Endothelial cell of umbilical vein (primary cell): ENCODE measurements at regions not wholly inside any gene's neighbourhood (a gene's known extent, or its start where the extent isn't known, plus 50 kb on each side); places are given as distances from the start of the nearest gene placed in this dataset.

Experiments
- BruUV-seq: library from RNA; stranded (reverse); fragments of 400-500 nt; replicated peaks from 2 replicates; lab custom pipeline; 2021; lab: Mats Ljungman, UMichigan
- CTCF ChIA-PET: fragments of 300-600, 350-600 bp; sonication (Branson Sonifier 250); formaldehyde crosslinking; loops from one replicate; lab custom pipeline; 2021; ENCODE audit warnings: antibody characterized with exemption, inconsistent platforms; lab: Charles Lee
- POLR2A ChIA-PET: fragments of 300-600, 350-600 bp; sonication (Branson Sonifier 250); formaldehyde crosslinking; loops from one replicate; lab custom pipeline; 2021; ENCODE audit warnings: antibody characterized with exemption, inconsistent platforms; lab: Charles Lee
- DNase-seq: peaks from one replicate; pipeline ENCODE4 v3.0.0-alpha.2; 2011; ENCODE audit warnings: low read depth, low spot score
- FAIRE-seq: peaks from 2 replicates; lab custom pipeline; 2011; peaks lifted over from hg19 to GRCh38; lab: Jason Lieb, UNC
- H2AFZ ChIP-seq: 2 replicates; pipeline ENCODE4 v1.6.0; 2012; ENCODE audit warnings: low read depth, low read length, control low read depth, inconsistent platforms
- H3K27ac ChIP-seq: 2 replicates; pipeline ENCODE4 v1.5.1; 2011; ENCODE audit warnings: low read depth, mild to moderate bottlenecking, control low read depth, low read length, moderate library complexity; ENCODE audit not compliant: insufficient read depth
- H3K27me3 ChIP-seq, 2 experiments: 2 replicates each; pipeline versions ENCODE4 v1.6.0 to v1.6.1; 2011; ENCODE audit warnings: low read length in 2 of 2, mixed read lengths in 1 of 2; ENCODE audit not compliant: control insufficient read depth in 2 of 2, insufficient read depth in 2 of 2
- H3K36me3 ChIP-seq, 2 experiments: 2 replicates in 1 of 2; 3 replicates in 1 of 2; pipeline ENCODE4 v1.5.1; 2011; ENCODE audit warnings: low read length in 2 of 2, mild to moderate bottlenecking in 1 of 2, moderate library complexity in 1 of 2; ENCODE audit not compliant: control insufficient read depth in 2 of 2, insufficient read depth in 2 of 2; ENCODE audit errors: extremely low read depth in 1 of 2
- H3K4me1 ChIP-seq: 3 replicates; pipeline ENCODE4 v1.5.1; 2011; ENCODE audit warnings: mild to moderate bottlenecking, low read length; ENCODE audit not compliant: control insufficient read depth, insufficient read depth; ENCODE audit errors: extremely low read depth
- H3K4me2 ChIP-seq: 2 replicates; pipeline ENCODE4 v1.6.1; 2011; ENCODE audit warnings: low read length, control low read depth, mixed read lengths; ENCODE audit not compliant: insufficient read depth
- H3K4me3 ChIP-seq, 3 experiments: fragments of 200-600 bp in 1 of 3; sonication (generic), shearing (Covaris generic) in 1 of 3; replicated peaks in 1 of 3; 2 replicates each; pipeline ENCODE4 v1.5.1; 2011 to 2016; ENCODE audit warnings: control low read depth in 3 of 3, low read length in 3 of 3, mild to moderate bottlenecking in 2 of 3, inconsistent platforms in 1 of 3, low read depth in 1 of 3, moderate library complexity in 1 of 3; ENCODE audit not compliant: insufficient read depth in 1 of 3
- H3K79me2 ChIP-seq: 2 replicates; pipeline ENCODE4 v1.6.0; 2012; ENCODE audit warnings: low read length, inconsistent platforms; ENCODE audit not compliant: control insufficient read depth, insufficient read depth
- H3K9ac ChIP-seq: replicated peaks from 2 replicates; pipeline ENCODE3; 2011; ENCODE audit warnings: low read length, control low read depth; ENCODE audit not compliant: insufficient read depth; ENCODE audit errors: extremely low read depth
- H3K9me1 ChIP-seq: replicated peaks from 3 replicates; pipeline ENCODE4 v1.6.0; 2011; ENCODE audit warnings: mild to moderate bottlenecking, low read length; ENCODE audit not compliant: control insufficient read depth, insufficient read depth; ENCODE audit errors: extremely low read depth
- H3K9me3 ChIP-seq: replicated peaks from 2 replicates; pipeline ENCODE4 v1.5.1; 2012; ENCODE audit warnings: low read length, inconsistent platforms; ENCODE audit not compliant: control insufficient read depth, insufficient read depth
- H4K20me1 ChIP-seq: replicated peaks from 2 replicates; pipeline ENCODE3; 2011; ENCODE audit warnings: mild to moderate bottlenecking, low read length; ENCODE audit not compliant: control insufficient read depth, insufficient read depth; ENCODE audit errors: extremely low read depth
- EZH2 ChIP-seq: IDR thresholded peaks from 2 replicates; pipeline ENCODE4 v1.6.1; 2012; ENCODE audit warnings: borderline replicate concordance, low read depth, mild to moderate bottlenecking, moderate library complexity, low read length, inconsistent platforms; ENCODE audit not compliant: severe bottlenecking
- FOS ChIP-seq: IDR thresholded peaks from 2 replicates; pipeline ENCODE4 v1.6.1; 2011; ENCODE audit warnings: mild to moderate bottlenecking, low read length, moderate library complexity, borderline replicate concordance; ENCODE audit not compliant: insufficient read depth
- GATA2 ChIP-seq: IDR thresholded peaks from 2 replicates; pipeline ENCODE4 v1.7.0; 2011; ENCODE audit warnings: low read depth, mild to moderate bottlenecking, moderate library complexity, mixed read lengths, low read length; ENCODE audit not compliant: insufficient read length, insufficient read depth
- JUN ChIP-seq: IDR thresholded peaks from 2 replicates; pipeline ENCODE4 v1.6.1; 2011; ENCODE audit warnings: borderline replicate concordance, low read depth; ENCODE audit not compliant: insufficient read length, insufficient read depth
- MYC ChIP-seq: IDR thresholded peaks from one replicate; pipeline ENCODE4 v1.6.1; 2011; ENCODE audit warnings: mild to moderate bottlenecking, low read depth, low read length
- POLR2A ChIP-seq: IDR thresholded peaks from 2 replicates; pipeline ENCODE4 v1.6.1; 2012; ENCODE audit warnings: low read depth, mild to moderate bottlenecking, control low read depth, low read length
- POLR2AphosphoS5 ChIP-seq: IDR thresholded peaks from 2 replicates; pipeline ENCODE4 v1.6.1; 2012; ENCODE audit warnings: low read depth, mild to moderate bottlenecking, control low read depth, low read length, moderate library complexity; ENCODE audit not compliant: insufficient read depth
- dilution Hi-C: fragments of 300-500 bp; cut with MboI; formaldehyde crosslinking; loops from one replicate; pipeline ENCODE4 v1.15.0; 2019; ENCODE audit warnings: low sequenced_read_pairs; ENCODE audit not compliant: extremely low pct_ligation_motif_present
- intact Hi-C: fragments of 100-400 bp; cut with micrococcal nuclease; formaldehyde crosslinking; loops from one replicate; pipeline ENCODE4 v1.10.0; 2022
- TF ChIP-seq, protein P1 (sequence below), 2 donors: IDR thresholded peaks; 1 replicate in 1 of 2; 2 replicates in 1 of 2; pipeline ENCODE4 v1.5.1; 2011; ENCODE audit warnings: low read length in 2 of 2, mild to moderate bottlenecking in 2 of 2, moderate library complexity in 2 of 2, control low read depth in 1 of 2, inconsistent platforms in 1 of 2, low read depth in 1 of 2; ENCODE audit not compliant: insufficient read depth in 1 of 2; ENCODE audit errors: extremely low read depth in 1 of 2
- TF ChIP-seq, protein P2 (sequence below): IDR thresholded peaks from 2 replicates; pipeline ENCODE4 v1.6.1; 2011; ENCODE audit not compliant: insufficient read depth, insufficient read length

DNA sequence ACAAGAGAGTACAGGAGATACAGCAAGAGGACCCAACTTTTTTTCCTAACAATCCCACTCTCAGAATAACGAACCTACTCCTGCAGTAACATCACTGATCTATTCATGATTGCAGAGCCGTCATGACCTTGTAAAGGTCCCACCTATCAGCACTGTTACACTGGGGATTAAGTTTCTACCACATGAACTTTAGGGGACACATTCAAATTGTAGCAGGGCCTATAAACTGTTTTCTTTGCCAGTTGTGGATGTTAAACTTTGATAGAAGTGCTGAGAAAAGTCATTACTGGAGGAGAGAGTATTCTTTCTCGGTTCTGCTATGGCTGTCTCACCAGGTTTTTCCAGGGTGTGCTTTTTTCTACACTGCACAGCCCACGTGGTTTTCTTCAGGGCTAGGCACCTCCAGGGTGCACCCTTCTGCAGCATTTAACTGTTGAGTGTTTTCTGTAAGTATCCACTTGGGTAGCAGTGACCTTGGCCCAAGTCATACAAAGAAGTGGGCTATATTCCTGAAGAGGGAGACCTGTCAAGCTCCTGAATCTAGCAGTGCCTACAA, 131.6 kb upstream of the AHR start:
- intact Hi-C loops (no loop called here), dilution Hi-C loops (no loop called here)
- no peaks in the 10 kb centered on the region for H3K27me3 ChIP-seq
- H2AFZ ChIP-seq, result no peak overlapping the region
- no peaks in the 10 kb centered on the region for H3K4me1 ChIP-seq
- H3K9me1 ChIP-seq, result no peaks in the 10 kb centered on the region
- no peak overlapping the region for H3K4me2 ChIP-seq
- H3K9ac ChIP-seq, result no peak overlapping the region
- FAIRE-seq (no peak), DNase-seq (no peak)
- H3K9me3 ChIP-seq, result no peaks in the 10 kb centered on the region
- H3K27ac ChIP-seq, result no peak overlapping the region
- no peaks in the 10 kb centered on the region for H3K36me3 ChIP-seq
- no peaks in the 10 kb centered on the region for H4K20me1 ChIP-seq
- H3K4me3 ChIP-seq, result no peak overlapping the region
- TF ChIP-seq, protein P1, sequence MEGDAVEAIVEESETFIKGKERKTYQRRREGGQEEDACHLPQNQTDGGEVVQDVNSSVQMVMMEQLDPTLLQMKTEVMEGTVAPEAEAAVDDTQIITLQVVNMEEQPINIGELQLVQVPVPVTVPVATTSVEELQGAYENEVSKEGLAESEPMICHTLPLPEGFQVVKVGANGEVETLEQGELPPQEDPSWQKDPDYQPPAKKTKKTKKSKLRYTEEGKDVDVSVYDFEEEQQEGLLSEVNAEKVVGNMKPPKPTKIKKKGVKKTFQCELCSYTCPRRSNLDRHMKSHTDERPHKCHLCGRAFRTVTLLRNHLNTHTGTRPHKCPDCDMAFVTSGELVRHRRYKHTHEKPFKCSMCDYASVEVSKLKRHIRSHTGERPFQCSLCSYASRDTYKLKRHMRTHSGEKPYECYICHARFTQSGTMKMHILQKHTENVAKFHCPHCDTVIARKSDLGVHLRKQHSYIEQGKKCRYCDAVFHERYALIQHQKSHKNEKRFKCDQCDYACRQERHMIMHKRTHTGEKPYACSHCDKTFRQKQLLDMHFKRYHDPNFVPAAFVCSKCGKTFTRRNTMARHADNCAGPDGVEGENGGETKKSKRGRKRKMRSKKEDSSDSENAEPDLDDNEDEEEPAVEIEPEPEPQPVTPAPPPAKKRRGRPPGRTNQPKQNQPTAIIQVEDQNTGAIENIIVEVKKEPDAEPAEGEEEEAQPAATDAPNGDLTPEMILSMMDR (IDR thresholded peaks at IDR 0.05; ENCODE audit: extremely low read depth in 1 of 2, insufficient read depth in 1 of 2, low read depth in 1 of 2, low read length in 2 of 2), result no peak
- TF ChIP-seq POLR2AphosphoS5 (no peak), POLR2A (no peak), JUN (no peak), FOS (no peak), MYC (no peak), EZH2 (no peak), GATA2 (no peak)
- TF ChIP-seq, protein P2, sequence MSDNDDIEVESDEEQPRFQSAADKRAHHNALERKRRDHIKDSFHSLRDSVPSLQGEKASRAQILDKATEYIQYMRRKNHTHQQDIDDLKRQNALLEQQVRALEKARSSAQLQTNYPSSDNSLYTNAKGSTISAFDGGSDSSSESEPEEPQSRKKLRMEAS, result no peak
- POLR2A ChIA-PET, result no interaction called here
- H3K79me2 ChIP-seq, result no peaks in the 10 kb centered on the region
- BruUV-seq, result no TSS peak
- CTCF ChIA-PET, result interaction anchor here (1.4 kb wide), 1 partner anchor 134 kb away, joined by 3 read pairs; no protein-coding TSS in a partner anchor
